ENCODE measurements at regions not wholly inside any gene's neighbourhood (a gene's known extent, or its start where the extent isn't known, plus 50 kb on each side); places are given as distances from the start of the nearest gene placed in this dataset.
A peak's percentile ranks its signal among the peaks of the same experiment; 100 is the strongest.
"Not testable (repeated sequence)": the region's sequence is repeated elsewhere in the genome, so short reads cannot be mapped to it uniquely, and the experiment has no call there.

GRCh38 chr5:26498972-26499371, 539.4 kb downstream of the CDH9 start:
- no peak overlapping the region for H3K27ac ChIP-seq (ENCODE audit: low read depth, low read length)
- H3K4me1 ChIP-seq (ENCODE audit: control insufficient read depth in 5 of 5, insufficient read depth in 5 of 5, low read length in 5 of 5): peaks cover 0 to 2% (median 0%) of the 10 kb centered on the region in 5 donors
- peaks cover 0 to 2% (median 0%) of the 10 kb centered on the region in 5 donors for H3K9me3 ChIP-seq (ENCODE audit: control insufficient read depth in 5 of 5, low read length in 5 of 5)
- no peak overlapping the region for H3K4me3 ChIP-seq (ENCODE audit: low read depth in 1 of 5, low read length in 5 of 5)
- no peak overlapping the region for H3K9ac ChIP-seq (ENCODE audit: low read length in 5 of 5)
- no peaks in the 10 kb centered on the region for H3K36me3 ChIP-seq (ENCODE audit: control insufficient read depth in 5 of 5, insufficient read depth in 5 of 5, low read length in 5 of 5)
- H3K27me3 ChIP-seq (ENCODE audit: control insufficient read depth in 5 of 5, insufficient read depth in 4 of 5, low read length in 5 of 5): no peaks in the 10 kb centered on the region

GRCh38 chr5:26495437-26495836, 542.9 kb downstream of the CDH9 start:
- Histone ChIP-seq H3K36me3 (ENCODE audit: control insufficient read depth in 5 of 5, insufficient read depth in 5 of 5, low read length in 5 of 5) (no peaks in the 10 kb centered on the region), H3K27ac (ENCODE audit: low read depth, low read length) (no peak overlapping the region), H3K27me3 (ENCODE audit: control insufficient read depth in 5 of 5, insufficient read depth in 4 of 5, low read length in 5 of 5) (no peaks in the 10 kb centered on the region), H3K4me1 (ENCODE audit: control insufficient read depth in 5 of 5, insufficient read depth in 5 of 5, low read length in 5 of 5) (peaks cover 0 to 2% (median 0%) of the 10 kb centered on the region in 5 donors), H3K9me3 (ENCODE audit: control insufficient read depth in 5 of 5, low read length in 5 of 5) (peaks cover 2 to 17% (median 10%) of the 10 kb centered on the region in 5 donors), H3K9ac (ENCODE audit: low read length in 5 of 5) (no peak overlapping the region), H3K4me3 (ENCODE audit: low read depth in 1 of 5, low read length in 5 of 5) (no peak overlapping the region)

DNA sequence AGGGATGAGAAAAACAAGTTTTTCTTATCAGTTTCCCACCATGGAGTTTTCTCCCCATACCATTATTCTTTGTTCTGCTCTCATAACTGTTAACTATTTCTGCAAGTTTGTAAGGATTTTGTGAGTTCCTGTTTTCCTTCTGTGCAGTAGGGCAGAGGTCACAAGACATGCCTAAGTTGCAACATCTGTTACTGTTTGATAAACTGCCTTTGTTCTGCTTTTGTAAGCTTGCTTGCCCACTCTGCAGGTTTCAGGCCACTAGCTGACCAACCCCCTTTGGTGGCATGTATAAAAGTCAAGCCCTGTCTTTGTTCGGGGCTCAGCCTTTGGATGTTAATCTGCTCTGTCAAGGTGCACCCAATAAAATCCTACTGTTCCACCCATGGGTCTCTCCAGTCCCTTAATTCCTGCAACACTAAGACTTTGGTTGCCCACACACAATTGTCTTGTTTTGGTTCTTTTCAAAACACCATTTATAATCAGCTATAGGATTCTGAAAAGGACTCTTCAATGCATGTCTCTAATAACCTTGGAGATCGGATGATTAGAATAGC, 545.4 kb downstream of the CDH9 start:
- Histone ChIP-seq H3K27me3 (ENCODE audit: control insufficient read depth in 5 of 5, insufficient read depth in 4 of 5, low read length in 5 of 5) (no peaks in the 10 kb centered on the region), H3K9ac (ENCODE audit: low read length in 5 of 5) (no peak overlapping the region), H3K27ac (ENCODE audit: low read depth, low read length) (no peak overlapping the region), H3K4me1 (ENCODE audit: control insufficient read depth in 5 of 5, insufficient read depth in 5 of 5, low read length in 5 of 5) (peaks cover 0 to 2% (median 0%) of the 10 kb centered on the region in 5 donors), H3K36me3 (ENCODE audit: control insufficient read depth in 5 of 5, insufficient read depth in 5 of 5, low read length in 5 of 5) (no peaks in the 10 kb centered on the region), H3K4me3 (ENCODE audit: low read depth in 1 of 5, low read length in 5 of 5) (no peak overlapping the region), H3K9me3 (ENCODE audit: control insufficient read depth in 5 of 5, low read length in 5 of 5) (peaks cover 2 to 17% (median 12%) of the 10 kb centered on the region in 5 donors)

DNA sequence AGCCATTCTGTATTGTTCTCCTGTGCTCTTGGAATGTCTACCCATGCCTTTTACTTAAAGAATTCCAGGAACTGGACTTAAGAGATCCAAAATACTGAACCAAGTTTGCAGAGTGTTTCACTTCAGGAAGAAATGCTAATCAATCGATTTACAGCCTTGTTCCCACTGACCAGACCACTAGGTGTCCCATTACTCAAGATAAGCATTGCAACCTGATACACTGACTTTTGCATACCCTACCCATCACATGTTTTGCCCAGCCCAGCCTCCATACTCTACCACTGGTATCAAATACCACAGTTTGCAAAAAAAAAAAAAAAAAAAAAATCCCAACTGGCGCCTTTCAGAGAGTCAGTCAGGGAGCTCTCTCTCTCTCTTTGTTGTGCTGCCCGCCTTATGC, 550.8 kb downstream of the CDH9 start:
- Histone ChIP-seq H3K9me3 (ENCODE audit: control insufficient read depth in 5 of 5, low read length in 5 of 5) (peaks cover 0 to 2% (median under 1%) of the 10 kb centered on the region in 5 donors), H3K4me1 (ENCODE audit: control insufficient read depth in 5 of 5, insufficient read depth in 5 of 5, low read length in 5 of 5) (peaks cover 0 to 2% (median 0%) of the 10 kb centered on the region in 5 donors), H3K27me3 (ENCODE audit: control insufficient read depth in 5 of 5, insufficient read depth in 4 of 5, low read length in 5 of 5) (no peaks in the 10 kb centered on the region), H3K27ac (ENCODE audit: low read depth, low read length) (no peak overlapping the region), H3K4me3 (ENCODE audit: low read depth in 1 of 5, low read length in 5 of 5) (no peak overlapping the region), H3K36me3 (ENCODE audit: control insufficient read depth in 5 of 5, insufficient read depth in 5 of 5, low read length in 5 of 5) (no peaks in the 10 kb centered on the region), H3K9ac (ENCODE audit: low read length in 5 of 5) (no peak overlapping the region)

GRCh38 chr5:26486631-26487030, 551.8 kb downstream of the CDH9 start:
- Histone ChIP-seq H3K4me3 (ENCODE audit: low read depth in 1 of 5, low read length in 5 of 5) (no peak overlapping the region), H3K27ac (ENCODE audit: low read depth, low read length) (no peak overlapping the region), H3K27me3 (ENCODE audit: control insufficient read depth in 5 of 5, insufficient read depth in 4 of 5, low read length in 5 of 5) (no peaks in the 10 kb centered on the region), H3K4me1 (ENCODE audit: control insufficient read depth in 5 of 5, insufficient read depth in 5 of 5, low read length in 5 of 5) (peaks cover 0 to 8% (median 0%) of the 10 kb centered on the region in 5 donors), H3K36me3 (ENCODE audit: control insufficient read depth in 5 of 5, insufficient read depth in 5 of 5, low read length in 5 of 5) (no peaks in the 10 kb centered on the region), H3K9me3 (ENCODE audit: control insufficient read depth in 5 of 5, low read length in 5 of 5) (peaks cover 0 to 2% (median 0%) of the 10 kb centered on the region in 5 donors), H3K9ac (ENCODE audit: low read length in 5 of 5) (no peak overlapping the region)

- H3K9me3 ChIP-seq (ENCODE audit: control insufficient read depth in 5 of 5, low read length in 5 of 5); H3K4me1 ChIP-seq (ENCODE audit: control insufficient read depth in 5 of 5, insufficient read depth in 5 of 5, low read length in 5 of 5); H3K27ac ChIP-seq (ENCODE audit: low read depth, low read length); H3K4me3 ChIP-seq (ENCODE audit: low read depth in 1 of 5, low read length in 5 of 5); H3K9ac ChIP-seq (ENCODE audit: low read length in 5 of 5); H3K36me3 ChIP-seq (ENCODE audit: control insufficient read depth in 5 of 5, insufficient read depth in 5 of 5, low read length in 5 of 5); H3K27me3 ChIP-seq (ENCODE audit: control insufficient read depth in 5 of 5, insufficient read depth in 4 of 5, low read length in 5 of 5): not testable (repeated sequence)
These were observed 553.1 kb downstream of the CDH9 start for GRCh38 chr5:26485146-26485860.

DNA sequence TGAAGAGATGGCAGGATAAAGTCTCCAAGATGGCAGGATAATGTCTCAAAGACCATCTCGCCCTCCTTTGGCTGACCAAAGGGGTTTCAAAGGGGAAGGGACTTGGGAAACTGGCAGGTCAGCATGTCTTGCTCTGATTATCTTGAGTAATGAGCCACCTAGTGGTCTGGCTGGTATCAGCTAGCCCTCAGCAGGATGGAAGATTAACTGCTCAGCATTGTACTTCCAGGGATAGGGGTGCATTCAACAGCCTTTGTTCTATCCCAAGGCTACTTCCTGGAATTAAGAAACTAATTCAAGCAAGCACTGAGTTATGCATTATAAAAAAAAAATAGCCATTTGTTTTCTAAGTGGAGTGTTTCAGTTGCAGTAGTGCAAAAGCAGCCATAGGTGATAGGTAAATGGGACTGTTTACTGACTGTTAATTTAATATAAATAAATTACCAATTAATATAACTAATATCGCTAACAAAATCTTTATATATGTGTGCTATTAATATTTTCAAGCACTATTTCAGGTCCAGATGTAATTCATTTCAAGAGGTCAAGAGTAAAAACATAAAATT, 555.5 kb downstream of the CDH9 start:
- Histone ChIP-seq H3K9ac (ENCODE audit: low read length in 5 of 5) (peak overlapping the region in 4 of 5 donors; percentile 6 to 84 (median 62)), H3K4me1 (ENCODE audit: control insufficient read depth in 5 of 5, insufficient read depth in 5 of 5, low read length in 5 of 5) (peaks cover 0 to 8% (median 0%) of the 10 kb centered on the region in 5 donors), H3K36me3 (ENCODE audit: control insufficient read depth in 5 of 5, insufficient read depth in 5 of 5, low read length in 5 of 5) (no peaks in the 10 kb centered on the region), H3K27ac (ENCODE audit: low read depth, low read length) (no peak overlapping the region), H3K9me3 (ENCODE audit: control insufficient read depth in 5 of 5, low read length in 5 of 5) (no peaks in the 10 kb centered on the region), H3K4me3 (ENCODE audit: low read depth in 1 of 5, low read length in 5 of 5) (peak overlapping the region; percentile 60 to 85 (median 67)), H3K27me3 (ENCODE audit: control insufficient read depth in 5 of 5, insufficient read depth in 4 of 5, low read length in 5 of 5) (no peaks in the 10 kb centered on the region)

DNA sequence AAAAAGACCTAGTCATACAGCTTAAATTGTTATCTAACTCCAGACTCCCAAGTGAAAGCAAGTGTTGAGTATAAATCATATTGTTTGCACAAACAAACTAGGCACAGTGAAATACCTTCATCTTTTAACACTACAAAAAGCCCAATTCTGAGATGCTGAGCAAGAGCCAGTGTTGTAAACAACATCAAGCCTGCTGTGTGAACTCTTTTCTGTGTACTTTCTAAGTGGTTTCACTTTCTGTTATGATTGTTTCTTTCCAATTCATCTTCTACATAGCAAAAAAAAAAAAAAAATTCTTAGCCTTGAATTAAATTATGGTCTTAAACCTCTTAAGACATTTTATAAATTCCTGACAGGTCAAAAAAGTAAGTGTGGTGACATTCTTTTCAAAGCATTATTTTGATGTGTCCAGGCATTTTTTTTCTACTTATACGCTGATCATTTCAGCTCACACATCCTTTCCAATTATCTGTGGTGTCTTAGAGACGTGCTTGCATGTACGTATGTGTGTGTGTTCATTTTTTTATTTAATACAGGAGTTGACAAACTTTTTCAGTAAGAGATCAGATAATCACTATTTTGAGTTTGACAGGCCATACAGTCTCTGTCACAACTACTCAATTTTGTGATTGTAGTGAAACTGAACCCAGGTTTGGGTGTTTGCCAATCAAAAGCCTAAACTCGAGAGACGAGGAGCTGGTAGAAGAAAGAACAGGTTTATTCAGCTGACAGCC, 556.1 kb downstream of the CDH9 start:
- Histone ChIP-seq H3K9ac (ENCODE audit: low read length in 5 of 5) (peak overlapping the region in 4 of 5 donors; percentile 6 to 84 (median 62)), H3K27me3 (ENCODE audit: control insufficient read depth in 5 of 5, insufficient read depth in 4 of 5, low read length in 5 of 5) (no peaks in the 10 kb centered on the region), H3K36me3 (ENCODE audit: control insufficient read depth in 5 of 5, insufficient read depth in 5 of 5, low read length in 5 of 5) (no peaks in the 10 kb centered on the region), H3K9me3 (ENCODE audit: control insufficient read depth in 5 of 5, low read length in 5 of 5) (no peaks in the 10 kb centered on the region), H3K27ac (ENCODE audit: low read depth, low read length) (no peak overlapping the region), H3K4me3 (ENCODE audit: low read depth in 1 of 5, low read length in 5 of 5) (peak overlapping the region; percentile 60 to 85 (median 67)), H3K4me1 (ENCODE audit: control insufficient read depth in 5 of 5, insufficient read depth in 5 of 5, low read length in 5 of 5) (peaks cover 0 to 8% (median 0%) of the 10 kb centered on the region in 5 donors)

- Histone ChIP-seq H3K9me3 (ENCODE audit: control insufficient read depth in 5 of 5, low read length in 5 of 5) (no peaks in the 10 kb centered on the region), H3K9ac (ENCODE audit: low read length in 5 of 5) (no peak overlapping the region), H3K4me3 (ENCODE audit: low read depth in 1 of 5, low read length in 5 of 5) (no peak overlapping the region), H3K4me1 (ENCODE audit: control insufficient read depth in 5 of 5, insufficient read depth in 5 of 5, low read length in 5 of 5) (no peaks in the 10 kb centered on the region), H3K27ac (ENCODE audit: low read depth, low read length) (no peak overlapping the region), H3K36me3 (ENCODE audit: control insufficient read depth in 5 of 5, insufficient read depth in 5 of 5, low read length in 5 of 5) (no peaks in the 10 kb centered on the region), H3K27me3 (ENCODE audit: control insufficient read depth in 5 of 5, insufficient read depth in 4 of 5, low read length in 5 of 5) (no peaks in the 10 kb centered on the region)
These were observed 567.9 kb downstream of the CDH9 start for GRCh38 chr5:26470439-26470838.

DNA sequence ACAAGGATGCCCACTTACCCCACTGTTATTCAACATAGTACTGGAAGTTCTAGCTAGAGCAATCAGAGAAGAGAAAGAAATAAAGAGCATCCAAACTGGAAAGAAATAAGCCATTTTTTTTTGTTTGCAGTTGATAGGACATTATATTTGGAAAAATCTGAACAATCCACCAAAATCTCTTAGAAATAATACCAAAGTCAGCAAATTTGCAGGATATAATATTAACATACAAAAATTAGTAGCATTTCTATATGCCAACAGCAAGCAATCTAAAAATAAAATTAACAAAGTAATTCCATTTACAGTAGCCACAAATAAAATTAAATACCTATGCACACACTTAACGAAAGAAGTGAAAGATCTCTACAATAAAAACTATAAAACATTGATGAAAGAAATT, 599.3 kb downstream of the CDH9 start:
- Histone ChIP-seq H3K4me1 (ENCODE audit: control insufficient read depth in 5 of 5, insufficient read depth in 5 of 5, low read length in 5 of 5) (no peaks in the 10 kb centered on the region), H3K9me3 (ENCODE audit: control insufficient read depth in 5 of 5, low read length in 5 of 5) (no peaks in the 10 kb centered on the region), H3K27ac (ENCODE audit: low read depth, low read length) (no peak overlapping the region), H3K27me3 (ENCODE audit: control insufficient read depth in 5 of 5, insufficient read depth in 4 of 5, low read length in 5 of 5) (no peaks in the 10 kb centered on the region), H3K9ac (ENCODE audit: low read length in 5 of 5) (no peak overlapping the region), H3K4me3 (ENCODE audit: low read depth in 1 of 5, low read length in 5 of 5) (no peak overlapping the region), H3K36me3 (ENCODE audit: control insufficient read depth in 5 of 5, insufficient read depth in 5 of 5, low read length in 5 of 5) (no peaks in the 10 kb centered on the region)

All from subcutaneous abdominal adipose tissue (tissue), 5 donors.